HG03103 (cell line): ENCODE measurements at regions not wholly inside any gene's neighbourhood (a gene's known extent, or its start where the extent isn't known, plus 50 kb on each side); places are given as distances from the start of the nearest gene placed in this dataset.

Experiments used
- ATAC-seq: cut with Tn5 transposase; IDR thresholded peaks from one replicate; pipeline ENCODE4 v1.9.1; 2021; ENCODE audit warnings: low read depth; ENCODE audit not compliant: unreplicated experiment

DNA sequence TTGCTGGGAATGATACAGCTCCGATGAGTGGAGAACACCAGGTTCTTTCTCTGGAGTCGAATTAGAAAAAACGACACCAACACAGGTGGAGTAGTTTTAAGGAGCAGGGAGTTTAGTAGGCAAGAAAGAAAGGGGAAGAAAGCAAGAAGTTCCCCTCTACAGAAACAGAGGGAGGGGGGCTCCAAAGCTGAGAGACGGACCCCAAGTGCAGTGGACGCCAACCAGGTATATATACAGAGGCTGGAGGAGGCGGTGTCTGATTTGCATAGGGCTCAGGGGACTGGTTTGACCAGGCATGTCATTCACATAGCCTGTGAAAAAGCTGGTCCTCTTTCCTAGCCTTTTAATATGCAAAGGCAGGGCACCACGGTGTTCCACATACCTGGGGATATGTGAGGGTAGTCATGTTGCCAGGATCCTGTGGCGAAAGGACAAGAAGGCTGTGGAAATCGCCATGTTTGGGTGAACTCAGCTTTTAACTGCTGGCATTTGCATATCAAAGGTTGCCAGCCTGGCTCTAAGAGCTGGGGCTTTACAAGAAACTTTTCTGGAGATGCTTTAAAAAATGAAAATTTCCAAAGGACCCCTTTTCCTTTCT is 887.4 kb upstream of the EPHA6 start:
- ATAC-seq = no peak

DNA sequence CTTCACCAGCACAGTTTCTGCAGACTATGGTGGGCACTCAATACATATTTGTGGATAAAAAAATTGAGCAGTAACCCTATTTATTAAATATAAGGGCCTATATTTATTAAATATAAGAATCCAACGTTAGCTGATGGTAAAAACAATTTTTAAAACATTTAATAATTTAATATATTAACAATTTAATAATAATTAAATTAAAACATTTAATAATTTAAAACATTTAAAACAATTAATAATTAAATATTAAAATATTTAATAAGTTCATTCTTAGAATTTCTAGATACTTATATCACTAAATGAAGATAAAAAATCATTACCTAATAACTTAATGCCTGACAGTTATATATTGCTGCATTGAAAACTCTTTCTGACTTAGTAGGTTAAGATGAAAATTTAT is 880.2 kb upstream of the EPHA6 start:
- ATAC-seq = no peak

DNA sequence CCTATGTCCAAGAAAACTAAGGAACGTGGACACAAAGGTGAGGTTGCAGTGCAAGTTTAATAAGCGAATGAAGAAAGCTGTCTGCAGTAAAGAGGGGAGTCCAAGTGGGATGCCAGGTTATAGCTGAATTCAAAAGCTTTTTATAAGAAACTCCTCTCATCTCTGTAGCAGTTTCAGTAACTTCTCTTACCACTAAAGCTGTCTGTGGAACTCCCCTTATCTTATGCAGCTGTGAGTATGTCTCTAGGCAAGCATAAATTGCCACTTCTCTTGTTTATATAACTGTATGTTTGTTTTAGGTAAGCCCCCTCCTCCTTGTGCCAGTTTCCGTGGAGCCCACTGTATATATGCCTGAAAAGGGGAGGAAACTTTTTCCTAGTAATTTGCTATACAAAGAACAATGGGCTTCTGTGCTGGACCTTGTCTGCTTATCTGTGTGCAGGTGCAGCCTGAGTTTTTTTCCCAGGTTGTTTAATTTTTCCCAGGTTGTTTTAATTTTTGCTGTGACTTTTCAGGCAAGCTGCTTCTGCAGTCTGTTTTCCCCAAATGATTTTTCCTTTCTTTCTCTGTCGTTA is 875.1 kb upstream of the EPHA6 start:
- ATAC-seq = no peak

DNA sequence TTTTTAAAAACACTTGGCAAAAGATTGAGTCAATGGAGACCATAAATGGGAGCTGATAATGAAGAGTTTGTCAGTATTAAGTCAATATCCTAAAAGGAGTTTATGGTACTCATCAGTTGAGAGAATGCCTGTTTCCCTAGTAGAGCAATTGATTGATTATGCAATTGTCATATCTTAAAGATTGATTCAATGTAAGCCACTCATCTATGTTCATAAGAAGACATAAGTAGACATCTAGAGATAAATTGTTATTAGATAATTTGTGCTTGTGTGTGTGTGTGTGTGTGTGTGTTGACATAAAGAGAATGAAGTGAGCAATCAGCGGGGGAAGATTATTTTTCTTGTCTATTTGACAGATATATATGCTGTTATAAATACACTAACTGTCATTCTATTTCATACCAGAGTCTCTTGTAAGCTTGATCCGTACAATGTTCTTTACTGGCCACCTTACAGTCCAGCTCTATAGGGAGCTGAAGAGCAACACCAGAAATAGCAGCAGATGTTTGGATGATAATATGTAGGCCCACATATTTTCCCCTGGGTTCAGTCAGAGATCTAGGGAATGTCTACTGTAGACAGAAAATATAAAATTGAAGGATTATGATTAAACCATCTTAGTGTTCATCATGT is 848.6 kb upstream of the EPHA6 start:
- ATAC-seq = no peak

DNA sequence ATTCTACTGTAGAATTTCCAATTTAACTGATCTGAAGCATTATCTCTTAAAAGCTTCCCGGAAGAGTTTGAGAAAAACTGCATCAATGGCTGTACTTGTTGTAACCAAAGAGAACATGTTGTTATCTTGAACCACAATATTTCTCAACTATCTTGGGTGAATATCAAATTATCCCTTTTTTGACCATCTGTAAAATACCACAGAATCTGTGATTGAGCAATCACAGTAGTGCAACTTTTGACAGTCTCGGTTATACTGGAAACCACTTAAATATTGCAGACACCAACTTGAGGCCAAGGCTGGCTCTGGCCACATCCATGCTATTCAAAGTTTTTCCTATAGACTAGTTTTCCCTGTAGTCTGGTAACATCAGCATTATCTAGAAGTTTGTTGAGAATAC is 842.8 kb upstream of the EPHA6 start:
- no peak for ATAC-seq

DNA sequence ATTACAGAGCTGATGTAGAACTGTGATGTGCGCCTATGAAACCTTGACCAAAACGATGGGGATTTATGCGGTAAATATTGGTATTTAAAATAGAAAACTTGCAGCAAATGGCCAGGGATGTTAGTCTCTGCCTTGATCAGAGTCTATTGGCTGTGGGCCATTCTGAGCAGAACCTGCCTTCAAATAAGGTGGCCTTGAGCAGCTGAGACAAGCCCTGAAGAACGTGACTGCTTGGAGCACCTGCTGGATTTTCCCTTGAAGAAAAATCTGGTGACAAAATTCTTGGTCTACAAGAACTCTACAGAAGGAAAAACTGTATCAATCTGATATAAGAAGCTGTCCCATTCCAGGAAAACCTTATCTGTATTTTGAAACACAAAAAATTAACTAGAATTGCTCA is 820.1 kb upstream of the EPHA6 start:
- no peak for ATAC-seq

DNA sequence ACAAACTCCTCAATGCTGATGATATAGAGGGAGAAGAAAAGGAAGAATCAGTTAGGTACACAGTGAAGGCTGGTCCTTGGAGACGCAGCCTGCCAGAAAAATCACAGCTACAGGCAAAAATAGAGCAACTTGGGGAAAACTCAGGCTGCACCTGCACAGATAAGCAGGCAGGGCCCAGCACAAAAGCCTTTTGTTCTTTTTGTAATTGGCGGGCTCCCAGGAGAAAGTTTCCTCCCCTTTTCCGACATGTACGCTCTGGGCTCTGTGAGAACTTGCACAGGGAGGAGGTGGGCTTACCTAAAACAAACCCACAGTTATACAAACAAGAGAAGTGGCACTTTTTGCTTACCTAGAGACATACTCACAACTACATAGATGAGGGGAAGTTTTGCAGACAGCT is 813.4 kb upstream of the EPHA6 start:
- ATAC-seq = no peak

DNA sequence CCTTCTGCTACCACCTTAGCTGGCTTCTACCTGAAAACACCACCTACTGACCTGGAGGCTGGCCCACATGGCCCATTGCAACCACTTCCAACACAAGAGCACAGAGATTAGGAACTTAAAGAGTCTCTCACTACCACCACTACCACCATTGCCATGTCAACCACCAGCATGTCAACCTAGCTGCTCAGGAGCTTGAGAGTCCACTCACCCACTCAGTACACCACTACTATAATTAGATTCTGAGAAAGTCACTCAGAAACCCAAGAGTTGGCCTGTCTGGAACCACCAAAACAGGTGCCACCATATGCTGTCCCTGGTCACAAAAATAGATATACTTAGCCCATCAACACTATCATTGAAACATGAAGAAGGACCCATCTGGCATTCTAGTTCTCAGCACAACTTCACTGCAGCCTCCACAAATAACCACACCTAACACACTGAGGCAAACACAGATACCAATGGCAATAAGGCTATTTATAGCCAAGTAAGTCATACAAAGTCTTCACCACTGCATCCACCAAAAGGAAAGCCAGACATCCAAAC is 806.7 kb upstream of the EPHA6 start:
- no peak for ATAC-seq

DNA sequence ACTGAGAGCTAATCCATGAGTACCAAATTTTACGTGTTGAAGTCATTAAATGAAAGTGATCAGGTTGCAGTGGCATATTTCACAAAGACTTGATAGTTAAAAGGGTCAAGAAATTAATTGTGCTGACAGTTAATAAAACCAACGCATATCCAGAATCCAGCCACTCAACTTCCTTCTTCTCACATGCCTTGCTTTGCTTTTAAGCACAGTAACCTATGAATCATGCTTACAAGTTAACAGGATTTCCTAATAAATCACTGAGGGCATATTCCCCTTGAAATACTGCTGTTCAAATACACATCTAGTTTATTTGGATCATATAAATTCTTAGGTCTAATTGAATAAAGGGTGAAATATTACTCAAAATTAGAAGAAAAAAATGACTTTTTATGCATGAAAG is 801.5 kb upstream of the EPHA6 start:
- ATAC-seq = no peak

DNA sequence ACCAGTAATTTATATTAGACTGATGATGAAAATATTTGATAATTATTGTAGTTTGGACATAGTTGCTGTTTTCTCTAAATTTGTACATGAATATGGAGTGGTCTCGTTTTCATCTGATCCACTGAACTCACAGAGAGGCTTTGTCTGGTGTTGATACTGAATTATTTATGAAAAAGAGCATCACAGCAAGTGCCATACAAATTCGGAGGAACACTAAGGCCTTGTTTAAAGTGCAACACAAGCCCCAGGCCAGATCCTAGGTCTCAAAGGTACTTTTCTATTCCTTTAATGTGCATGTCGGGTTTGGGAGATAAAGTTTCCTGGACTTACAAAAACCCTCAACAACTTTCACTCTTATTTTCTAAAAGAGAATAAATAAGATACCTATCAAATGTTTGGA is 796.8 kb upstream of the EPHA6 start:
- ATAC-seq = no peak

DNA sequence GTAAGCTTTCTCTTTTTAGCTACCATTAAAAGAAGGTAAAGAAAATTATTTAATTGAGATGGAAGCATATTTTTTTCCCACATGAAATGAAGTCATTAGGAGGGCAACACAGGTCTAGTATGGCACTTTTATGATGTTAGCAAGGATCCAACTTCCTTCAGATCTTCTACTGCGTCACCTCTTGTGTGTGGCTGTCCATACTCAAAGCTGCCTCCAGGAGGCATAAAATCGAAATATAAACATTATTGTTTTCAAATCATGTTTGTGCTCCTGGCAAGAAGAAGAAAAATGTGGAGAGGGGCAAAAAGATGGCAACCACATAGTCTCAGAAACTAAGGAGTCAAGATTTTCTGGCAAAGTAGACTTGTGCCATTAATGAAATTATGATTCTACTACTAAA is 791.7 kb upstream of the EPHA6 start:
- no peak for ATAC-seq

DNA sequence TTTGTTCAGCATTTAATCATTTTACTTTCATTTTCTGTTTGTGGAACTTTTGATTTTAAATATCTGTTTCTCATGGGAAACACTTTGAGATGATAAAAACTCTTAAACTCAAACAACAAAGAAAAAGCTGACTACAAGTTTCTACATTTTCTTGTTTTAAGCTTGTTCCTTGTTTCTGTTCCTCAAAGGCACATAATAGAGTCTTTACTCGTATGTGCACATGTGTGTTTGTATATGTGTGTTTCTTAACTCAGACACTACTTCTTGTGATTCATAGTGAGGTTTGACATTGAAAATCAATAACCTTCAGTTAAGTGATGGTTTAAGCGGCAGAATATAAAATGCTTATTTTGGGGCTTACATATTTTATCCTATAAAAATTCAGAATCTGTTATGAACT is 786.7 kb upstream of the EPHA6 start:
- ATAC-seq = no peak

DNA sequence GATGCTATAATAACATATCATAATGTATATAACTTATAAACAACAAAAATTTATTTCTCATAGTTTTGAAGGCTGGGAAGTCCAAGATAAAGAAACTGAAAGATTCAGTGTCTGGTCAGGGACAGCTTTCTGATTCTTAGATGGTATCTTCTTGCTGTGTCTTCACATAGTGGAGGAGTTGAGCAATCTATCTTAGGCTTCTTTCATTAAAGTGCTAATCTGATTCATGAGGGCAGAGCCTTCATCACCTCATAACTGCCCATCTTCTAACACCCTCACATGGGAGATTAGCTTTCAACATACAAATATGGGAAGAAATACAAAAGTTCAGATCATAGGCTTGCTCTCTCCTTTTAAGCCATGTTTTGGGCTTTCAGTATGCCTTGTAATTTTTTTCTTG is 774.8 kb upstream of the EPHA6 start:
- ATAC-seq = no peak

DNA sequence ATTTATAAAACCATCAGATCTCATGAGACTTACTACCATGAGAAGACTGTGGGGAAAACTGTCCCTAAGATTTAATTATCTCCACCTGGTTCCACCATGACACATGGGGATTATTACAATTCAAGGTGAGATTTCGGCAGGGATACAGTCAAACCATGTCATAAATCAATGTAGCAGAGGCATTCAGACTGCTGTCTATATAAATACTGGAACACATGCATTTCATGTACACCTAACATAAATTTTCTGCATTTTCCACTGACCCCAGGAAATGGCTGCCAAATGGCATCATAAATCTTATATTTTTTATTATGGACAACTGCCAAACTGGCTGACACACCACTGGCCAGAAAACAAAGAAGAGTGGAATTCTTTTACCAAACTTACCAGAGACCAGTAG is 755.1 kb upstream of the EPHA6 start:
- no peak for ATAC-seq

DNA sequence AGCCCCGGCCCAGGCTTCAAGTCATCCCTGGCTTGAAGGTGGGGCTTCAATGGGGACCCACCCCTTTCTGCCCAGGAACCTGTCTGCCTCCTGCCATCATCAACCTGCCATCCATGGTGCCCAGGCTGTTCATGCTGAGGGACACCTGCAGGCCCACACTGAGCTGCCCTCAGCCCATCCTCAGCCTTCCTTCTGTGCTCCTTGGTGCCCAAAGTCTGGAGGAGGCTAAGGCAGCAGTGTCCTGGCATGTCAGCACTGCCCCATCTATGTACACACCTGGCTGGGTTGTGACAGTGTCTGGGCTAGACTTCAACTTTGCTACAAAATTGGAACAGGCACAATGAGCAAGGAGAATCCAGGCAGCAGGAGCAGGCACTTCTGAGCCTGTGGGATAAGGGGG is 745.3 kb upstream of the EPHA6 start:
- ATAC-seq = no peak

DNA sequence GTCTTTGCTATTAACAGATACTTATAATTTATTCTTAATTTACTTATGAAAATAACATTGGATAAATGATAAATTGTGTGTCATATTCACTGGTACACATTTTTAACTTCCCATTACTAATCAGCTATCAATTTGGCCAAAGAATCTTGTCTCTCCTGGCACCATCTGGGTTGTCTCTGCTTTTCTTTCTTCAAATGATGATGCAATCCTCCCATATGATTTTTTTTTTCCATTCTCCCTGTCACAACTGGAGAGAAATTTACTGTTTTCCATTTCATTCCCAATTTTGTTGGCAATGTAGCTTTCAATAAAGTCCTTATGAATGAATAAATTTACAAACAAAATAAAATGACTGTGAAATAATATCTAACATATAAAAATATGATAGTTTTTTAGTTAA is 743.7 kb upstream of the EPHA6 start:
- ATAC-seq = no peak

DNA sequence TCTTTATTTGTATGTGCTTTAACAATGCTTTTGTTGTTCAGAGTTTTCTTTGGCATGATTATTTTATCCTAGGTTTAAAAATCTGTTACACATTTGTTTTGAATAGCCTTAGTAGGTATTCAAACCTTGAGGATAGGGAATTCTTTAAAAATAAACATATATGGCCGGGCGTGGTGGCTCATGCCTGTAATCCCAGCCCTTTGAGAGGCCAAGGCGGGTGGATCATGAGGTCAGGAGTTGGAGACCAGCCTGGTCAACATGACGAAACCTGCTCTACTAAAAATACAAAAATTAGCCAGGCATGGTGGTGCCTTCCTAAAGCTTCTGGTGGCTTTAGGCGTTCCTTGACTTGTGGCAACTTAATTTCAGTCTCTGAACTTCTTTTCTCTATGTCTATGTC is 743.3 kb upstream of the EPHA6 start:
- no peak for ATAC-seq

DNA sequence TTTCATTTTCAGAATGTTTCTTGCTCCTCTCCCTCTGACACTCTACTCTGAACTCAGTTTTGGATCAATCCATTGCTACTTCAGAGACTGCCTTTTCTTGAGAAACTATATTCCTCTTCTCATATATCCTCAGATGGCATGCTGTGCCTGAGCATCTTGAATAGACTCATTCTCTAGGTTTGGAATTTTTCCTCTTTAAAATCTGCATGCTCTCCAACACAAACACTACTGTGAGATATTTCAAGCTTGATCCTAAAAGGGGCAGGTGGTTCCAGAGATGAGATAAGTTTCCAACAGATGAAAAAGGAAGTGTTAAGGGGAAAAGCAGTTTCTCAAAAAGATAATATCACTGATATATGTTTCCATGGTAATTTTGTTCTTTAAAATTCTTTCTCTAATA is 742.2 kb upstream of the EPHA6 start:
- no peak for ATAC-seq

DNA sequence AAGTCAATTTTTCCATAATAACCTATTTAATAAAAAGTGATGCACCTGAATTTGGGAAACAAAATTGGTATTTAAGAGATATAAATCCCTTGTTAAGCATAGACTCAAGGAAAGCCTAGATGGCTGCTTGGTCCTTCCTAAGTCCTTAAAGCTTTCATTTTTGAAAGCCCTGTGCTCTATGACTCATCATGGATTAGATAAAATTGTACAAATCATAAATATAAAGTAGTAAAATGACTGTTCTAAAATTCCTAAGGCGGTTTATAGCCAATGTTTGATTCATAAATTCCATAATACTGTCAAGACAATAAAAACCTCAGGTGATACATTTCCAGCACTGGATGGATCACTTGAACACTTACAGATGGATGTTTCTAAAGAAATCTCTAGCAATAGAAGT is 730.8 kb upstream of the EPHA6 start:
- no peak for ATAC-seq

DNA sequence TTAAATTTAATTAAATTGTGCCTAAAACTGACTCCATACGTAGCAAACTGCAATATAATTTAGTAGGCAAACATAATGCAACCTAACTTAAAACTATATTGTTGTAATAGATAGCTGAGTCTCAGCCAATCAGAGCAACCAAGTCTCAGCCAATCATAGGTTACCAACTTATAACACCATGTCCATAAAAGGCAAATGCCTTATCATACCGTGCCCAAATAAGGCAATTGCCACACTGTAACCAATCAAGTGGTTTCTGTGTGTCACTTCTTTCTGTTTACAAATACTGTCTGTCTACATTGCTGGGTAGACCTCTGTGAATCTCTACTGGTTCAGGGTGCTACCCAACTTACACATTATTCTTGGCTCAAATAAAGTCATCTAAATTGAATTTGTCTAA is 728.4 kb upstream of the EPHA6 start:
- no peak for ATAC-seq

DNA sequence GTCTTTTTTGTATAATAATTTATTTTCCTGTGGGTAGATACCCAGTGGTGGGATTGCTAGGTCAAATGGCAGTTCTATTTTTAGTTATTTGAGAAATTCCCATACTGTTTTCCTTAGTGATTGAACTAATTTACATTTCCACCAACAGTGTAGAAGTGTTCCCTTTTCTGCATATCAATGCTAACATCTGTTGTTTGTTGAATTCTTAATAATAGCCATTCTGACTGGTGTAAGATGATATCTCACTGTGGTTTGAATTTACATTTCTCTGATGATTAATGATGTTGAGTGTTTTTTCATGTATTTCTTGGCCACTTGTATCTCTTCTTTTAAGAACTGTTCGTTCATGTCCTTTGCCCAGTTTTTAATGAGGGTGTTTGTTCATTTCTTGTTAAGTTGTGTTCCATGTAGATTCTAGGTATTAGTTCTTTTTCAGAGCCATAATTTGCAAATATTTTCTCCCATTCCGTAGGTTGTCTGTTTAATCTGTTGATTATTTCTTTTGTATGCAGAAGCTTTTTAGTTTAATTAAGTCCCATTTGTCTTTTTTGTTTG is 713.3 kb upstream of the EPHA6 start:
- no peak for ATAC-seq

DNA sequence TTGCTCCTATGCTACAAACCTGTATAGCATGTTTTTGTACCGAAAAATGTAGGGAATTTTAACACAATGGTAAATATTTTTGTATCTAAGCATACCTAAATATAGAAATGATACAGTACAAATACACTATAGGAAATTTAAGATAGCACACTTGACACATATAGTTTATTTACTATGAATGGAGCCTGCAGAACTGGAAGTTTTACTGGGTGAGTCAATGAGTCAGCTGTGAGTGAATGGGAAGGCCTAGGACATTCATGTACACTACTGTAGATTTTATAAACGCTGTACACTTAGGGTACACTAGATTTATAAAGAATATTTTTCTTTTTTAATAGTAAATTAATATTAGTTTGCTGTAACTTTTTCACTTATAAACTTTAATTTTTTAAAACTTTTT is 707.7 kb upstream of the EPHA6 start:
- no peak for ATAC-seq
